Left lung (tissue), 4 donors: ENCODE measurements at regions not wholly inside any gene's neighbourhood (a gene's known extent, or its start where the extent isn't known, plus 50 kb on each side); places are given as distances from the start of the nearest gene placed in this dataset.

Experiments
- ATAC-seq: fragments of 200-7000 bp; cut with Tn5 transposase; one replicate; pipeline ENCODE4 v1.9.1; 2020; ENCODE audit warnings: moderate library complexity
- DNase-seq, 4 donors: peaks; one replicate each; pipeline ENCODE4 v3.0.0-alpha.2; 2013 to 2020
- H3K27ac ChIP-seq, 2 donors: fragments of 200-600 bp; sonication (generic) in 1 of 2; one replicate each; pipeline versions ENCODE4 v1.5.0 to v1.8.0; 2020 to 2021
- H3K27me3 ChIP-seq, 2 donors: fragments of 200-600 bp; sonication (generic) in 1 of 2; one replicate each; pipeline versions ENCODE4 v1.5.0 to v1.8.0; 2020 to 2021
- H3K36me3 ChIP-seq, 2 donors: fragments of 200-600 bp; sonication (generic) in 1 of 2; one replicate each; pipeline versions ENCODE4 v1.5.0 to v1.8.0; 2020 to 2021
- H3K4me1 ChIP-seq, 2 donors: fragments of 200-600 bp; one replicate each; pipeline ENCODE4 v1.8.0; 2021
- H3K4me3 ChIP-seq, 2 donors: fragments of 200-600 bp; sonication (generic) in 1 of 2; one replicate each; pipeline versions ENCODE4 v1.5.0 to v1.8.0; 2020 to 2021; ENCODE audit warnings: mild to moderate bottlenecking in 1 of 2
- H3K9me3 ChIP-seq, 2 donors: fragments of 200-600 bp; sonication (generic) in 1 of 2; one replicate each; pipeline versions ENCODE4 v1.5.0 to v1.8.0; 2020 to 2021
- CTCF ChIP-seq, 2 donors: fragments of 200-600 bp; sonication (generic) in 1 of 2; IDR thresholded peaks; one replicate each; pipeline versions ENCODE4 v1.5.0 to v1.8.0; 2021; ENCODE audit warnings: antibody characterized with exemption in 2 of 2
- intact Hi-C, 2 donors: fragments of 100-400 bp; cut with DNase I; formaldehyde crosslinking; loops; one replicate each; pipeline versions ENCODE4 v1.11.2 to v1.14.2; 2022
- donor health status: DM: no; HTN: yes; CAD: no.
- donor health status: DM: no; HTN: no; CAD: no.

- no peak for DNase-seq
- no peak for ATAC-seq
- no peak overlapping the region for H3K4me3 ChIP-seq
- H3K27ac ChIP-seq = no peak overlapping the region
- no peak for TF ChIP-seq CTCF (IDR thresholded peaks at IDR 0.05)
- intact Hi-C loops = no loop called here
- no peaks in the 10 kb centered on the region for H3K36me3 ChIP-seq
- no peaks in the 10 kb centered on the region for H3K4me1 ChIP-seq
- H3K9me3 ChIP-seq = no peaks in the 10 kb centered on the region
- H3K27me3 ChIP-seq = no peaks in the 10 kb centered on the region
Observed at GRCh38 chr5:106134549-106134948, 1536.2 kb downstream of the EFNA5 start.

- Histone ChIP-seq H3K27ac (no peak overlapping the region), H3K27me3 (no peaks in the 10 kb centered on the region), H3K9me3 (no peaks in the 10 kb centered on the region), H3K36me3 (no peaks in the 10 kb centered on the region), H3K4me1 (no peaks in the 10 kb centered on the region), H3K4me3 (no peak overlapping the region)
- intact Hi-C loops = no loop called here
- DNase-seq (no peak), ATAC-seq (no peak)
- no peak for TF ChIP-seq CTCF (IDR thresholded peaks at IDR 0.05)
Observed at GRCh38 chr5:106127985-106128384, 1542.8 kb downstream of the EFNA5 start.

- H3K4me3 ChIP-seq = no peak overlapping the region
- DNase-seq = no peak
- intact Hi-C loops = no loop called here
- no peaks in the 10 kb centered on the region for H3K36me3 ChIP-seq
- no peak overlapping the region for H3K27ac ChIP-seq
- no peaks in the 10 kb centered on the region for H3K9me3 ChIP-seq
- no peak for TF ChIP-seq CTCF (IDR thresholded peaks at IDR 0.05)
- no peaks in the 10 kb centered on the region for H3K27me3 ChIP-seq
- no peak for ATAC-seq
- no peaks in the 10 kb centered on the region for H3K4me1 ChIP-seq
Observed at GRCh38 chr5:106127341-106127781, 1543.4 kb downstream of the EFNA5 start.

GRCh38 chr5:106121972-106122605 lies 1548.6 kb downstream of the EFNA5 start:
- Histone ChIP-seq H3K27me3 (no peaks in the 10 kb centered on the region), H3K36me3 (no peaks in the 10 kb centered on the region), H3K9me3 (no peaks in the 10 kb centered on the region), H3K4me3 (no peak overlapping the region), H3K4me1 (no peaks in the 10 kb centered on the region), H3K27ac (no peak overlapping the region)
- DNase-seq (peak in 1 of 4 donors; percentile 47), ATAC-seq (peak; percentile 60)
- TF ChIP-seq CTCF (IDR thresholded peaks at IDR 0.05) = peak; percentile 32 to 39
- intact Hi-C loops = no loop called here

- no peak for TF ChIP-seq CTCF (IDR thresholded peaks at IDR 0.05)
- Histone ChIP-seq H3K36me3 (no peaks in the 10 kb centered on the region), H3K9me3 (peaks cover 0 to 12% of the 10 kb centered on the region in 2 donors), H3K4me1 (no peaks in the 10 kb centered on the region), H3K27ac (no peak overlapping the region), H3K27me3 (no peaks in the 10 kb centered on the region), H3K4me3 (no peak overlapping the region)
- no peak for ATAC-seq
- intact Hi-C loops = no loop called here
- no peak for DNase-seq
Observed at GRCh38 chr5:106116682-106117081, 1554.1 kb downstream of the EFNA5 start.
